Muscle of leg (tissue), 3 donors: ENCODE measurements at regions not wholly inside any gene's neighbourhood (a gene's known extent, or its start where the extent isn't known, plus 50 kb on each side); places are given as distances from the start of the nearest gene placed in this dataset.
A peak's percentile ranks its signal among the peaks of the same experiment; 100 is the strongest.
"Not testable (repeated sequence)": the region's sequence is repeated elsewhere in the genome, so short reads cannot be mapped to it uniquely, and the experiment has no call there.

Experiments used
- DNase-seq: peaks from one replicate; pipeline ENCODE4 v3.0.0; 2013
- H3K27ac ChIP-seq: one replicate; pipeline ENCODE4 v1.5.1; 2013; ENCODE audit warnings: mild to moderate bottlenecking, low read length, control low read depth
- H3K27me3 ChIP-seq: one replicate; pipeline ENCODE4 v1.6.1; 2013; ENCODE audit warnings: low read length; ENCODE audit not compliant: control insufficient read depth, insufficient read depth
- H3K36me3 ChIP-seq: one replicate; pipeline ENCODE4 v1.6.1; 2013; ENCODE audit warnings: low read length; ENCODE audit not compliant: control insufficient read depth, insufficient read depth
- H3K4me1 ChIP-seq: one replicate; pipeline ENCODE4 v1.6.1; 2013; ENCODE audit warnings: low read length; ENCODE audit not compliant: control insufficient read depth, insufficient read depth
- H3K4me3 ChIP-seq: one replicate; pipeline ENCODE4 v1.5.1; 2013; ENCODE audit warnings: low read length, control low read depth
- H3K9me3 ChIP-seq: replicated peaks from 2 replicates; pipeline ENCODE4 v1.6.1; 2013; ENCODE audit warnings: low read depth, low read length; ENCODE audit not compliant: control insufficient read depth
- WGBS: methylation state at CpG from one replicate; pipeline ENCODE4 v1.1.5; 2013; ENCODE audit warnings: missing lambda C conversion rate; ENCODE audit not compliant: insufficient coverage; 5-methylcytosine and 5-hydroxymethylcytosine counted together

GRCh38 chr1:81512252-81513003, 288.3 kb upstream of the ADGRL2 start:
- Histone ChIP-seq H3K27ac (no peak overlapping the region), H3K36me3 (no peaks in the 10 kb centered on the region), H3K9me3 (no peaks in the 10 kb centered on the region), H3K4me1 (no peaks in the 10 kb centered on the region), H3K27me3 (no peaks in the 10 kb centered on the region), H3K4me3 (no peak overlapping the region)
- WGBS: 50% methylated on average over 1 of the region's 5 CpGs
- no peak for DNase-seq

GRCh38 chr1:81511281-81511680, 289.5 kb upstream of the ADGRL2 start:
- WGBS: no CpG with 5 or more reads among the region's 3 CpGs
- no peak for DNase-seq
- H3K27me3 ChIP-seq: no peaks in the 10 kb centered on the region
- H3K9me3 ChIP-seq: no peaks in the 10 kb centered on the region
- H3K4me1 ChIP-seq: no peaks in the 10 kb centered on the region
- H3K36me3 ChIP-seq: no peaks in the 10 kb centered on the region
- H3K27ac ChIP-seq: no peak overlapping the region
- H3K4me3 ChIP-seq: no peak overlapping the region

- H3K4me1 ChIP-seq: no peaks in the 10 kb centered on the region
- no peaks in the 10 kb centered on the region for H3K36me3 ChIP-seq
- H3K4me3 ChIP-seq: no peak overlapping the region
- H3K27ac ChIP-seq: no peak overlapping the region
- WGBS: no CpG with 5 or more reads among the region's 3 CpGs
- no peaks in the 10 kb centered on the region for H3K9me3 ChIP-seq
- no peak for DNase-seq
- H3K27me3 ChIP-seq: no peaks in the 10 kb centered on the region
Measured at GRCh38 chr1:81510701-81511100, 290.0 kb upstream of the ADGRL2 start.

- Histone ChIP-seq H3K4me1 (no peaks in the 10 kb centered on the region), H3K4me3 (no peak overlapping the region), H3K27me3 (no peaks in the 10 kb centered on the region), H3K27ac (no peak overlapping the region), H3K9me3 (no peaks in the 10 kb centered on the region), H3K36me3 (no peaks in the 10 kb centered on the region)
- WGBS: 78% methylated on average over 1 of the region's 5 CpGs
- peak; percentile 43 for DNase-seq
Measured at GRCh38 chr1:81509594-81509993, 291.1 kb upstream of the ADGRL2 start.

- Histone ChIP-seq H3K4me1 (no peaks in the 10 kb centered on the region), H3K36me3 (no peaks in the 10 kb centered on the region), H3K27me3 (no peaks in the 10 kb centered on the region), H3K27ac (no peak overlapping the region), H3K9me3 (no peaks in the 10 kb centered on the region), H3K4me3 (no peak overlapping the region)
- no CpG with 5 or more reads among the region's 1 CpG for WGBS
- no peak for DNase-seq
Measured at GRCh38 chr1:81506699-81507098, 294.0 kb upstream of the ADGRL2 start.

DNA sequence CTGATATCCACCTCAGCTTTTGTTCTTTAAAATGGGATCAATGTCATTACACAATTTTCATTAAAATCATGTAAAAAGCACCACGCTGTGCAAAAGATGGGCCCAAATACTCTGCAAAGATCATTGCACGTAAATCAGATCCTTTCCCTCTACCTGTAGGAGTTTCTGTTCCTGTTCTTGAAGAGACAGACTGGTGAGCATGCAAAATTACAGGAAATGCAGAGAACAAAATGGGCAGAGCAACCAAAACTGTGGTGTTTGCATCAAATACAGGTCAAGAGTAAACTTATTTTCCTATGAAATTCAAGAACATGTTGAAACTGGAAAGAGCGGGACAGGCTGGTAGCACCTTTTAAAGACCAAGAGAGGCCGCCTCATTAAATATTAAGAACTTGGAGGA, 294.9 kb upstream of the ADGRL2 start:
- WGBS: no CpG with 5 or more reads among the region's 4 CpGs
- H3K27me3 ChIP-seq: no peaks in the 10 kb centered on the region
- H3K4me3 ChIP-seq: no peak overlapping the region
- H3K36me3 ChIP-seq: no peaks in the 10 kb centered on the region
- H3K4me1 ChIP-seq: no peaks in the 10 kb centered on the region
- DNase-seq: no peak
- no peaks in the 10 kb centered on the region for H3K9me3 ChIP-seq
- H3K27ac ChIP-seq: no peak overlapping the region

DNA sequence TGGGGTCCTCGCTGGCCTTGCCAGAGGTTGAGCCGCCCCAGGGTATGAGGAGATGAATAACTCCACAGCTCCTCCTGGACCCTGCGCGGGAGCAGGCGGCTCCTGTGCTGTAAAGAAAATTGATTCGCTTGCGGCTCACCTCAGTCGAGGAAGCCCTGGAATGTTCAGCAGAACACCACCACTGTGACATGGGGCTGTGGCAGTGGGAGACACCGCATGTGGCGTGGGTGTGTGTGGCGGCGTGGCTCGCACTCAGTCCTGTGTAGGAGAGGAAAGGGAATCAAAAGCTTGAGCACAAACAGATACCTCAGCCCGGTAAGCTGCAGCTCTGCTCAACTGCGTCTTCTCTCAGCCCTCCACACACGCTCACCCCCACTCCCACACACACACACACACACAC, 295.9 kb upstream of the ADGRL2 start:
- H3K27me3 ChIP-seq, H3K36me3 ChIP-seq, H3K9me3 ChIP-seq, H3K27ac ChIP-seq, DNase-seq, H3K4me3 ChIP-seq, H3K4me1 ChIP-seq: not testable (repeated sequence)
- WGBS: 100% methylated on average over 4 of the region's 16 CpGs

DNA sequence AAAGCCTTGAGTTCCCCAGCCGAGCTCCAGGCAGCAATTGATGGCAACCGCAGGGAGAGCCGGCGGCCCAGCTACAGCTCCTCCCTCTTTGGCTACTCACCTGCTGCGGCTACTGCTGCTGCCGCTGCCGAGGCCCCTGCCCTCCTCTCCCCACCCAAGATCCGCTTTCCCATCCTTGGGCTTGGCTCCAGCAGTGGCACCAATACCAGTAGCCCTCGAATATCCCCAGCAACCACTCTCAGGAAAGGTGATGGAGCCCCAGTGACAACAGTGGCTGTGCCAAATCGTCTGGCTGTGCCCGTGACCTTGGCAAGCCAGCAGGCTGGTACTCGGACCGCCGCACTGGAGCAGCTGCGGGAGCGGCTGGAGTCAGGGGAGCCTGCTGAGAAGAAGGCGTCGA, 298.0 kb upstream of the ADGRL2 start:
- not testable (repeated sequence) for H3K4me3 ChIP-seq, H3K36me3 ChIP-seq, H3K27me3 ChIP-seq, H3K9me3 ChIP-seq, H3K27ac ChIP-seq, H3K4me1 ChIP-seq, DNase-seq
- 96% methylated on average over 11 of the region's 18 CpGs for WGBS

- 100% methylated on average over 11 of the region's 15 CpGs for WGBS
- H3K27ac ChIP-seq, H3K36me3 ChIP-seq, DNase-seq, H3K9me3 ChIP-seq, H3K4me1 ChIP-seq, H3K4me3 ChIP-seq, H3K27me3 ChIP-seq: not testable (repeated sequence)
Measured at GRCh38 chr1:81501485-81501884, 299.2 kb upstream of the ADGRL2 start.

DNA sequence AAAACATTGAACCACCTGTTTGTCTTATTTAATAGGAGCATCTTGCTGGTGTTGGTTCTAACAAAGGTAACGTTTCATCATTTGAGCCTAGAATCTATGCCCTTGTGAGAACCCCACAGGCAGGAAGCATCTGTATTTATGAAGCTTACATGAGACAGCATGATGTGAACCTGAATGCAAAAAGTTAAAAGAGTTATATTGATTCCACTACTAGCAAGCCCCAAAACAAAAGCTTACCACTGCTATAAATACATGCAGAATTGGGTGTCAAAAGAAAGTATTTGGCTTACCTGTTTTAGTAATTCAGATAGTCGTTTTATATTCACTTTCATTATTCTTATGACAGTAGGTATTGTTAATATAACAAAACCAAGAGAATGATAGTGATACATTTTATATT, 301.2 kb upstream of the ADGRL2 start:
- Histone ChIP-seq H3K4me1 (no peaks in the 10 kb centered on the region), H3K36me3 (no peaks in the 10 kb centered on the region), H3K27me3 (no peaks in the 10 kb centered on the region), H3K4me3 (no peak overlapping the region), H3K27ac (no peak overlapping the region), H3K9me3 (no peaks in the 10 kb centered on the region)
- no CpG with 5 or more reads among the region's 2 CpGs for WGBS
- no peak for DNase-seq
